ENCODE measurements at regions not wholly inside any gene's neighbourhood (a gene's known extent, or its start where the extent isn't known, plus 50 kb on each side); places are given as distances from the start of the nearest gene placed in this dataset.

GRCh38 chr2:67872481-67872880 is 190.3 kb downstream of the C1D start:
- CTCF ChIA-PET = no interaction called here
- peaks cover 8% of the 10 kb centered on the region for H3K27me3 Mint-ChIP-seq
- no peaks in the 10 kb centered on the region for H3K4me1 Mint-ChIP-seq
- no peak overlapping the region for H3K27ac Mint-ChIP-seq
- H3K36me3 Mint-ChIP-seq = no peaks in the 10 kb centered on the region
- no peak for DNase-seq
- H3K9me3 Mint-ChIP-seq = no peaks in the 10 kb centered on the region
- no peak overlapping the region for H3K4me3 Mint-ChIP-seq

- Mint-ChIP-seq H3K36me3 (no peaks in the 10 kb centered on the region), H3K4me1 (no peaks in the 10 kb centered on the region), H3K27me3 (peaks cover 8% of the 10 kb centered on the region), H3K27ac (no peak overlapping the region), H3K9me3 (no peaks in the 10 kb centered on the region), H3K4me3 (no peak overlapping the region)
- CTCF ChIA-PET = no interaction called here
- DNase-seq = no peak
Measured at GRCh38 chr2:67873916-67874315, 188.9 kb downstream of the C1D start.

- no peak for DNase-seq
- CTCF ChIA-PET = no interaction called here
Measured at GRCh38 chr2:67876176-67876575, 186.6 kb downstream of the C1D start.

GRCh38 chr2:67877301-67877700 is 185.5 kb downstream of the C1D start:
- H3K9me3 Mint-ChIP-seq = no peaks in the 10 kb centered on the region
- H3K27ac Mint-ChIP-seq = no peak overlapping the region
- no peaks in the 10 kb centered on the region for H3K36me3 Mint-ChIP-seq
- DNase-seq = no peak
- H3K27me3 Mint-ChIP-seq = no peaks in the 10 kb centered on the region
- no peak overlapping the region for H3K4me3 Mint-ChIP-seq
- no peaks in the 10 kb centered on the region for H3K4me1 Mint-ChIP-seq
- CTCF ChIA-PET = no interaction called here

More at GRCh38 chr2:67876176-67876575, 186.6 kb downstream of the C1D start:
- H3K4me3 Mint-ChIP-seq = no peak overlapping the region
- H3K27ac Mint-ChIP-seq = no peak overlapping the region
- no peaks in the 10 kb centered on the region for H3K4me1 Mint-ChIP-seq
- no peaks in the 10 kb centered on the region for H3K27me3 Mint-ChIP-seq
- no peaks in the 10 kb centered on the region for H3K9me3 Mint-ChIP-seq
- H3K36me3 Mint-ChIP-seq = no peaks in the 10 kb centered on the region

GRCh38 chr2:67878743-67879142 is 184.1 kb downstream of the C1D start:
- Mint-ChIP-seq H3K36me3 (no peaks in the 10 kb centered on the region), H3K27me3 (no peaks in the 10 kb centered on the region), H3K4me3 (no peak overlapping the region), H3K9me3 (no peaks in the 10 kb centered on the region), H3K4me1 (no peaks in the 10 kb centered on the region), H3K27ac (no peak overlapping the region)
- CTCF ChIA-PET = no interaction called here
- DNase-seq = no peak

GRCh38 chr2:67879586-67880290 is 183.1 kb downstream of the C1D start:
- no peak for DNase-seq
- no peaks in the 10 kb centered on the region for H3K4me1 Mint-ChIP-seq
- H3K27ac Mint-ChIP-seq = no peak overlapping the region
- H3K27me3 Mint-ChIP-seq = no peaks in the 10 kb centered on the region
- no peak overlapping the region for H3K4me3 Mint-ChIP-seq
- CTCF ChIA-PET = no interaction called here
- no peaks in the 10 kb centered on the region for H3K36me3 Mint-ChIP-seq
- H3K9me3 Mint-ChIP-seq = no peaks in the 10 kb centered on the region

- Mint-ChIP-seq H3K9me3 (no peaks in the 10 kb centered on the region), H3K4me1 (no peaks in the 10 kb centered on the region), H3K27ac (no peak overlapping the region), H3K4me3 (no peak overlapping the region), H3K27me3 (no peaks in the 10 kb centered on the region), H3K36me3 (no peaks in the 10 kb centered on the region)
- CTCF ChIA-PET = no interaction called here
- DNase-seq = no peak
Measured at GRCh38 chr2:67880291-67880761, 182.5 kb downstream of the C1D start.

- H3K27me3 Mint-ChIP-seq = no peaks in the 10 kb centered on the region
- no peaks in the 10 kb centered on the region for H3K36me3 Mint-ChIP-seq
- no peak overlapping the region for H3K4me3 Mint-ChIP-seq
- H3K4me1 Mint-ChIP-seq = no peaks in the 10 kb centered on the region
- H3K27ac Mint-ChIP-seq = no peak overlapping the region
- no peaks in the 10 kb centered on the region for H3K9me3 Mint-ChIP-seq
- CTCF ChIA-PET = no interaction called here
- no peak for DNase-seq
Measured at GRCh38 chr2:67881816-67882215, 181.0 kb downstream of the C1D start.

- Mint-ChIP-seq H3K4me3 (no peak overlapping the region), H3K4me1 (no peaks in the 10 kb centered on the region), H3K27ac (no peak overlapping the region), H3K36me3 (no peaks in the 10 kb centered on the region), H3K9me3 (no peaks in the 10 kb centered on the region), H3K27me3 (no peaks in the 10 kb centered on the region)
- no peak for DNase-seq
- CTCF ChIA-PET = no interaction called here
Measured at GRCh38 chr2:67883316-67884087, 179.3 kb downstream of the C1D start.

- Mint-ChIP-seq H3K36me3 (no peaks in the 10 kb centered on the region), H3K27me3 (no peaks in the 10 kb centered on the region), H3K27ac (no peak overlapping the region), H3K9me3 (no peaks in the 10 kb centered on the region), H3K4me3 (no peak overlapping the region), H3K4me1 (no peaks in the 10 kb centered on the region)
- CTCF ChIA-PET = no interaction called here
- DNase-seq = no peak
Measured at GRCh38 chr2:67888351-67889005, 174.3 kb downstream of the C1D start.

- no peak overlapping the region for H3K27ac Mint-ChIP-seq
- no peaks in the 10 kb centered on the region for H3K9me3 Mint-ChIP-seq
- CTCF ChIA-PET = no interaction called here
- DNase-seq = no peak
- H3K36me3 Mint-ChIP-seq = no peaks in the 10 kb centered on the region
- H3K27me3 Mint-ChIP-seq = no peaks in the 10 kb centered on the region
- H3K4me1 Mint-ChIP-seq = no peaks in the 10 kb centered on the region
- H3K4me3 Mint-ChIP-seq = no peak overlapping the region
Measured at GRCh38 chr2:67889056-67889455, 173.7 kb downstream of the C1D start.

- Mint-ChIP-seq H3K27ac (no peak overlapping the region), H3K27me3 (no peaks in the 10 kb centered on the region), H3K4me3 (no peak overlapping the region), H3K36me3 (no peaks in the 10 kb centered on the region), H3K4me1 (no peaks in the 10 kb centered on the region), H3K9me3 (no peaks in the 10 kb centered on the region)
- CTCF ChIA-PET = no interaction called here
- no peak for DNase-seq
Measured at GRCh38 chr2:67891642-67892041, 171.2 kb downstream of the C1D start.

- Mint-ChIP-seq H3K36me3 (no peaks in the 10 kb centered on the region), H3K4me1 (no peaks in the 10 kb centered on the region), H3K4me3 (no peak overlapping the region), H3K9me3 (no peaks in the 10 kb centered on the region), H3K27me3 (no peaks in the 10 kb centered on the region), H3K27ac (no peak overlapping the region)
- no peak for DNase-seq
- CTCF ChIA-PET = no interaction called here
Measured at GRCh38 chr2:67892339-67892846, 170.4 kb downstream of the C1D start.

GRCh38 chr2:67895227-67895941 is 167.4 kb downstream of the C1D start:
- no peaks in the 10 kb centered on the region for H3K9me3 Mint-ChIP-seq
- H3K36me3 Mint-ChIP-seq = no peaks in the 10 kb centered on the region
- CTCF ChIA-PET = no interaction called here
- no peak overlapping the region for H3K4me3 Mint-ChIP-seq
- no peak overlapping the region for H3K27ac Mint-ChIP-seq
- DNase-seq = no peak
- no peaks in the 10 kb centered on the region for H3K4me1 Mint-ChIP-seq
- H3K27me3 Mint-ChIP-seq = no peaks in the 10 kb centered on the region
